PFSK-1 (cell line): ENCODE measurements at regions not wholly inside any gene's neighbourhood (a gene's known extent, or its start where the extent isn't known, plus 50 kb on each side); places are given as distances from the start of the nearest gene placed in this dataset.

ENCODE experiments used
- FOXP2 ChIP-seq: optimal IDR thresholded peaks from 2 replicates; pipeline ENCODE3; 2011; ENCODE audit warnings: borderline replicate concordance, control low read depth, inconsistent platforms; ENCODE audit not compliant: insufficient read depth; ENCODE audit errors: extremely low read length, extremely low read depth
- POLR2AphosphoS5 ChIP-seq: IDR thresholded peaks from 2 replicates; pipeline ENCODE4 v1.6.1; 2012; ENCODE audit warnings: low read depth, mild to moderate bottlenecking, control low read depth, low read length, moderate library complexity
- SIN3A ChIP-seq: IDR thresholded peaks from 2 replicates; pipeline ENCODE4 v1.6.1; 2012; ENCODE audit warnings: mild to moderate bottlenecking, low read length, moderate library complexity, borderline replicate concordance; ENCODE audit not compliant: insufficient read depth
- TAF1 ChIP-seq: IDR thresholded peaks from 2 replicates; pipeline ENCODE4 v1.6.1; 2012; ENCODE audit warnings: low read length, control low read depth, borderline replicate concordance; ENCODE audit not compliant: insufficient read depth
- TF ChIP-seq, protein P1 (sequence below), 2 experiments: IDR thresholded peaks; 2 replicates each; pipeline versions ENCODE4 v1.6.1 to v1.8.0; 2011 to 2012; ENCODE audit warnings: low read depth in 2 of 2, low read length in 2 of 2, control low read depth in 1 of 2, inconsistent platforms in 1 of 2, mild to moderate bottlenecking in 1 of 2, moderate library complexity in 1 of 2; ENCODE audit not compliant: insufficient read depth in 1 of 2

DNA sequence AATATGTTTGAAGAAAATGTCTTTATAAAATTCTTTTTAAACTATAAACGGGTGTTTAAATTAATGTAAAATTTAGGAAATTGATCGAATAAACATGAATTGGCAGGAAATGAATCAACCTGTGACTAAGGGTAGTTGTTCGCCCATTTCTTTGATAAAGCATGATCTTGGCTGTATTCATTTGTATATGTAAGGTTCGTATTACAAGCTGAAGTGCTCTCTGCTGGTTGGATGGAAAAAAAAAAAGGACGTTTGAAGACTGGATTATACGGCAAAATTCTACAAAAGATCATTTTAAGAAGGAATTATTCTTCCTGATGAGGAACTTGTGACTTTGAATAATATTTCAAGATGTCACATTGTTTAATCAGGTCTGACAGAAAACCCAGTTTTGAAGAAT, 185.4 kb upstream of the ANK3 start:
- no peak for TF ChIP-seq SIN3A
- no peak for TF ChIP-seq POLR2AphosphoS5
- TF ChIP-seq, protein P1, sequence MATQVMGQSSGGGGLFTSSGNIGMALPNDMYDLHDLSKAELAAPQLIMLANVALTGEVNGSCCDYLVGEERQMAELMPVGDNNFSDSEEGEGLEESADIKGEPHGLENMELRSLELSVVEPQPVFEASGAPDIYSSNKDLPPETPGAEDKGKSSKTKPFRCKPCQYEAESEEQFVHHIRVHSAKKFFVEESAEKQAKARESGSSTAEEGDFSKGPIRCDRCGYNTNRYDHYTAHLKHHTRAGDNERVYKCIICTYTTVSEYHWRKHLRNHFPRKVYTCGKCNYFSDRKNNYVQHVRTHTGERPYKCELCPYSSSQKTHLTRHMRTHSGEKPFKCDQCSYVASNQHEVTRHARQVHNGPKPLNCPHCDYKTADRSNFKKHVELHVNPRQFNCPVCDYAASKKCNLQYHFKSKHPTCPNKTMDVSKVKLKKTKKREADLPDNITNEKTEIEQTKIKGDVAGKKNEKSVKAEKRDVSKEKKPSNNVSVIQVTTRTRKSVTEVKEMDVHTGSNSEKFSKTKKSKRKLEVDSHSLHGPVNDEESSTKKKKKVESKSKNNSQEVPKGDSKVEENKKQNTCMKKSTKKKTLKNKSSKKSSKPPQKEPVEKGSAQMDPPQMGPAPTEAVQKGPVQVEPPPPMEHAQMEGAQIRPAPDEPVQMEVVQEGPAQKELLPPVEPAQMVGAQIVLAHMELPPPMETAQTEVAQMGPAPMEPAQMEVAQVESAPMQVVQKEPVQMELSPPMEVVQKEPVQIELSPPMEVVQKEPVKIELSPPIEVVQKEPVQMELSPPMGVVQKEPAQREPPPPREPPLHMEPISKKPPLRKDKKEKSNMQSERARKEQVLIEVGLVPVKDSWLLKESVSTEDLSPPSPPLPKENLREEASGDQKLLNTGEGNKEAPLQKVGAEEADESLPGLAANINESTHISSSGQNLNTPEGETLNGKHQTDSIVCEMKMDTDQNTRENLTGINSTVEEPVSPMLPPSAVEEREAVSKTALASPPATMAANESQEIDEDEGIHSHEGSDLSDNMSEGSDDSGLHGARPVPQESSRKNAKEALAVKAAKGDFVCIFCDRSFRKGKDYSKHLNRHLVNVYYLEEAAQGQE (IDR thresholded peaks at IDR 0.05; ENCODE audit: insufficient read depth in 1 of 2, low read depth in 2 of 2, low read length in 2 of 2): no peak
- TF ChIP-seq FOXP2: no peak

GRCh38 chr10:60574388-60574787, 184.7 kb upstream of the ANK3 start:
- no peak for TF ChIP-seq POLR2AphosphoS5
- TF ChIP-seq, protein P1 (IDR thresholded peaks at IDR 0.05; ENCODE audit: insufficient read depth in 1 of 2, low read depth in 2 of 2, low read length in 2 of 2): no peak
- TF ChIP-seq TAF1: no peak
- TF ChIP-seq FOXP2: no peak
- TF ChIP-seq SIN3A: no peak

DNA sequence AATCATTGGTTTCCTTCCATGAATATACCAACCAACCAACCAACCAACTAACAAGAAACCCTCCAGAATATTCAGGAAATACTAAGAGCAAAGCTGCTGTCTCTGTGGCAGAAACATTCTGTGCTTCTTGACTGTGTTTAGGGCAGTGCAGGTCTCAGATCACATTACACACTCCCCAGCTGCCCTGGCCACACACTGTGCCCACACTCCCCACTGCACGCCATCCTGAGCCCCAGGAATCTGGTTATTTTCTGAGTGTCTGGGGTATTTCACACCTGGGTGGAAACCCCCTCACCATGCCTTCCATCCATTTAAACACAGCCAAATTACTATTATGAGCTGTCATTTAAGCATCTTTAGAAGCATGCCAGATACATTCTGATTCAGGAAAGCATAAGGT, 183.7 kb upstream of the ANK3 start:
- TF ChIP-seq TAF1 (no peak), FOXP2 (no peak), POLR2AphosphoS5 (no peak), SIN3A (no peak)
- TF ChIP-seq, protein P1 (IDR thresholded peaks at IDR 0.05; ENCODE audit: insufficient read depth in 1 of 2, low read depth in 2 of 2, low read length in 2 of 2): no peak

DNA sequence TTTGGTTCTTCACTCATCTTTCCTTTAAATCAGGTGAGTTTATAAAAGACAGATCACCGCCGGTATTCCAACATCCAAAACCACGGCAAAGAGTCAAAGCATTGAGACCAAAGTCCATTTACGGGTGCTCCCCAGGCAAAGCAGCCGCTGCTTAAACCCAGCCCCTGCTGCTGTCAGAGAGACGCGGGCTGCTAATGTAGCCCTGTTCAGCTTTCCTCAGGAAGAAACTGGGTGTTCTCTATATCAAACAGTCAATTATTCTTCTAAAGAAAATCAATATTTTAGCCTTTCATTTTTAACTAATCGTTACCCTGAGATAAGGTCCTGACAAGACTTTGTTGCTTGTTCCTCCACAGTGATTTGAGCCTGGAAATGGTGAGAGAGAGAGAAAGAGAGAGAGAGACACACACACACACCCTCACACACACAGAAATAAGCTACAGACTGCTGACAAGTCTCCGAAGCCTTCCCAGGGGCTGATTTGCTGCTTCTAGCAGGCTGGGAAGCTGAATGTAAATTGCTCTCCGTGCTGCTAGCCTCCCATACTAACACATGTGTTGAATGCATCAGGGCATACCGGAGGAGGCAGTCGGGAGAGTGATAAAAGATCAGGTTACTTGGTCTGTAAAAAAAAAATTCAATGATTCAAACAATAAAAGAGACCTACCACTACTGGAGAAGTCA, 183.0 kb upstream of the ANK3 start:
- TF ChIP-seq, protein P1 (IDR thresholded peaks at IDR 0.05; ENCODE audit: insufficient read depth in 1 of 2, low read depth in 2 of 2, low read length in 2 of 2): no peak
- no peak for TF ChIP-seq SIN3A
- no peak for TF ChIP-seq FOXP2
- no peak for TF ChIP-seq TAF1
- no peak for TF ChIP-seq POLR2AphosphoS5

- TF ChIP-seq TAF1: no peak
These were observed 181.2 kb upstream of the ANK3 start for GRCh38 chr10:60570896-60571295.
